ENCODE measurements at regions not wholly inside any gene's neighbourhood (a gene's known extent, or its start where the extent isn't known, plus 50 kb on each side); places are given as distances from the start of the nearest gene placed in this dataset.

DNA sequence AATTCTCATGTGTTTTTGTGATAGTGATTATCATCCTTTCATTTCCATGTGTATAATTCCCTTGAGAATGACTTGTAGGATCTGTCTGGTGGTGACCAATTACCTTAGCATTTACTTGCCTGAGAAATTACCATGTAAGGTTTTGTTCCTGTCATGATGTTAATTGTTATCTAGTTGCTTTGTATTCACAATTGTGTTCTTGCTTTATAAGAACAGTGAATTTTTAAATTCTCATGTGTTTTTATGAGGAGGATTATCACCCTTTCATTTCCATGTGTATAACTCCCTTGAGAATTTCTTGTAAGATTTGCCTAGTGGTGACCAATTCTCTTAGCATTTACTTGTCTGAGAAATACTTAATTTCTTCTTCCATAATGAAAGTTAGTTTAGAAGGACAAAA, 758.2 kb upstream of the NDST4 start:
- Histone ChIP-seq H3K14ac (ENCODE audit: low read length in 2 of 2) (no peak overlapping the region), H2BK120ac (ENCODE audit: low read depth, low read length) (no peak overlapping the region), H3K4me3 (ENCODE audit: insufficient read depth in 1 of 2, low read depth in 1 of 2, low read length in 2 of 2) (no peak overlapping the region), H3K79me1 (replicated peaks; ENCODE audit: low read length, poor library complexity, severe bottlenecking) (no peaks in the 10 kb centered on the region), H3K9ac (ENCODE audit: low read length) (no peak overlapping the region), H2AK5ac (ENCODE audit: low read length, severe bottlenecking) (no peak overlapping the region), H3K23ac (ENCODE audit: low read length in 2 of 2) (no peak overlapping the region), H3K27me3 (ENCODE audit: control insufficient read depth in 1 of 2, insufficient read depth in 1 of 2, low read length in 2 of 2) (no peaks in the 10 kb centered on the region), H4K91ac (ENCODE audit: low read length) (no peak overlapping the region), H2BK5ac (ENCODE audit: low read depth, low read length, poor library complexity, severe bottlenecking) (no peak overlapping the region), H3K4me1 (ENCODE audit: control insufficient read depth, insufficient read depth, low read depth, low read length) (no peaks in the 10 kb centered on the region), H3K4ac (ENCODE audit: low read depth in 1 of 2, low read length in 2 of 2) (no peak overlapping the region), H3K4me2 (ENCODE audit: low read length, poor library complexity, severe bottlenecking) (no peak overlapping the region), H3K9me3 (ENCODE audit: control insufficient read depth, low read length) (no peaks in the 10 kb centered on the region), H2BK15ac (ENCODE audit: low read depth, poor library complexity, severe bottlenecking) (no peak overlapping the region), H4K8ac (ENCODE audit: low read length) (no peak overlapping the region), H3K36me3 (ENCODE audit: control insufficient read depth in 1 of 2, insufficient read depth in 2 of 2, low read depth in 1 of 2, low read length in 2 of 2) (no peaks in the 10 kb centered on the region), H2AFZ (ENCODE audit: low read depth, low read length) (no peak overlapping the region), H2BK12ac (ENCODE audit: low read length in 2 of 2) (no peak overlapping the region), H3K18ac (ENCODE audit: low read depth in 1 of 2, low read length in 2 of 2) (no peak overlapping the region), H3K27ac (ENCODE audit: low read length, poor library complexity, severe bottlenecking) (no peak overlapping the region)
- DNase-seq, result no peak

DNA sequence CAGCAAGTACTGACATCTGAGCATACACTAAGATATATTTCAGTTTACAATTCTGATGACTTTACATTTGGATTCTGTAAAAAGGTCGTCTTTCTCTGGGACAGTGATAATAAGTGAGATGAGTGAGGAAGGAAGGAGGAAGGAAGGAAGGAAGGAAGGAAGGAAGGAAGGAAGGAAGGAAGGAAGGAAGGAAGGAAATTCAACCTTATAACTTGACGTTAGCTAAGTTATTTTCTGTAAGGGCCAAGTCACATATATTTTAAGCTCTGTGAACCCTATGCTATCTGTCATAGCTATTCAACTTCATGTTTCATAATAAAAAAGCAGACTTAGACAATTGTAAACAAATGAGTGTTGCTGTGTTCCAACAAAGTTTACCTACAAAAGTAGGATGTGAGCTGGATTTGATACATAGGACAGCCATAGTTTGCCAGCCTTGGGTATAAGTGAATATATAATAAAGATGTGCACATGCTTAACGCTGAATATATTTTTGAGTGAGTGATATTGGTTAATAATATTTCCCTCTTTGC, 753.0 kb upstream of the NDST4 start:
- WGBS, result 87% methylated on average over 1 of the region's 3 CpGs
- no peak overlapping the region for H3K4me3 ChIP-seq (ENCODE audit: insufficient read depth in 1 of 2, low read depth in 1 of 2, low read length in 2 of 2)
- no peak overlapping the region for H4K8ac ChIP-seq (ENCODE audit: low read length)

DNA sequence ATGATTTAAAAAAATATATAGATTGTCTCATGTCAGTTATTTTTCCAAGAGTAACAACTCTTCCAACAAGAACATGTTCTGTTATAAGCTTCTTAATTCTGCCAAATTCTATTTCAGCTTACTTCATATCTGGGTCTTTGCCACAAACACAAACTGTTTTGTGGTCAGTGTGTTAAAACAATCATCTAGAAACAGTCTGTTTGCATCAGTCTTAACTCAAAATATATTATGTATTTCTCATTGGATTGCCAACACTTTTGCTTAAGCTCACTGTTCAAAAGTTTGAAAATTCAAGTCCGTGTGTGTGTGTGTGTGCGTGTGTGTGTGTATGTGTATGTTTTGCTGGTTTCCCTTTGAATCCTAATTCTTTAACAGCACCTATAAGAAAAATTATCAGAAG, 752.3 kb upstream of the NDST4 start:
- Histone ChIP-seq H4K8ac (ENCODE audit: low read length) (no peak overlapping the region), H2BK12ac (ENCODE audit: low read length in 2 of 2) (no peak overlapping the region), H3K23ac (ENCODE audit: low read length in 2 of 2) (no peak overlapping the region), H3K4me3 (ENCODE audit: insufficient read depth in 1 of 2, low read depth in 1 of 2, low read length in 2 of 2) (no peak overlapping the region), H3K9me3 (ENCODE audit: control insufficient read depth, low read length) (no peaks in the 10 kb centered on the region), H3K9ac (ENCODE audit: low read length) (no peak overlapping the region), H2AFZ (ENCODE audit: low read depth, low read length) (no peak overlapping the region), H2BK5ac (ENCODE audit: low read depth, low read length, poor library complexity, severe bottlenecking) (peak overlapping the region; percentile 8), H3K4me1 (ENCODE audit: control insufficient read depth, insufficient read depth, low read depth, low read length) (no peaks in the 10 kb centered on the region), H2BK15ac (ENCODE audit: low read depth, poor library complexity, severe bottlenecking) (no peak overlapping the region), H3K27ac (ENCODE audit: low read length, poor library complexity, severe bottlenecking) (no peak overlapping the region), H3K14ac (ENCODE audit: low read length in 2 of 2) (no peak overlapping the region), H3K4me2 (ENCODE audit: low read length, poor library complexity, severe bottlenecking) (no peak overlapping the region), H3K27me3 (ENCODE audit: control insufficient read depth in 1 of 2, insufficient read depth in 1 of 2, low read length in 2 of 2) (no peaks in the 10 kb centered on the region), H4K91ac (ENCODE audit: low read length) (no peak overlapping the region), H2AK5ac (ENCODE audit: low read length, severe bottlenecking) (no peak overlapping the region), H3K4ac (ENCODE audit: low read depth in 1 of 2, low read length in 2 of 2) (no peak overlapping the region), H3K36me3 (ENCODE audit: control insufficient read depth in 1 of 2, insufficient read depth in 2 of 2, low read depth in 1 of 2, low read length in 2 of 2) (no peaks in the 10 kb centered on the region), H3K79me1 (replicated peaks; ENCODE audit: low read length, poor library complexity, severe bottlenecking) (no peaks in the 10 kb centered on the region), H2BK120ac (ENCODE audit: low read depth, low read length) (no peak overlapping the region), H3K18ac (ENCODE audit: low read depth in 1 of 2, low read length in 2 of 2) (no peak overlapping the region)
- DNase-seq, result no peak
- no CpG with 5 or more reads among the region's 2 CpGs for WGBS

More for the DNA sequence above, 753.0 kb upstream of the NDST4 start:
- no peak overlapping the region for H3K23ac ChIP-seq (ENCODE audit: low read length in 2 of 2)
- no peaks in the 10 kb centered on the region for H3K9me3 ChIP-seq (ENCODE audit: control insufficient read depth, low read length)
- no peak overlapping the region for H3K18ac ChIP-seq (ENCODE audit: low read depth in 1 of 2, low read length in 2 of 2)
- H3K4ac ChIP-seq (ENCODE audit: low read depth in 1 of 2, low read length in 2 of 2), result no peak overlapping the region
- H2BK12ac ChIP-seq (ENCODE audit: low read length in 2 of 2), result no peak overlapping the region
- H3K9ac ChIP-seq (ENCODE audit: low read length), result no peak overlapping the region
- no peaks in the 10 kb centered on the region for H3K27me3 ChIP-seq (ENCODE audit: control insufficient read depth in 1 of 2, insufficient read depth in 1 of 2, low read length in 2 of 2)
- no peak overlapping the region for H2BK5ac ChIP-seq (ENCODE audit: low read depth, low read length, poor library complexity, severe bottlenecking)
- H2AK5ac ChIP-seq (ENCODE audit: low read length, severe bottlenecking), result no peak overlapping the region
- no peak overlapping the region for H2AFZ ChIP-seq (ENCODE audit: low read depth, low read length)
- H3K4me2 ChIP-seq (ENCODE audit: low read length, poor library complexity, severe bottlenecking), result no peak overlapping the region
- no peaks in the 10 kb centered on the region for H3K4me1 ChIP-seq (ENCODE audit: control insufficient read depth, insufficient read depth, low read depth, low read length)
- no peak overlapping the region for H3K14ac ChIP-seq (ENCODE audit: low read length in 2 of 2)
- no peak overlapping the region for H3K27ac ChIP-seq (ENCODE audit: low read length, poor library complexity, severe bottlenecking)
- DNase-seq, result no peak
- no peak overlapping the region for H2BK120ac ChIP-seq (ENCODE audit: low read depth, low read length)
- H2BK15ac ChIP-seq (ENCODE audit: low read depth, poor library complexity, severe bottlenecking), result no peak overlapping the region
- H4K91ac ChIP-seq (ENCODE audit: low read length), result no peak overlapping the region
- no peaks in the 10 kb centered on the region for H3K36me3 ChIP-seq (ENCODE audit: control insufficient read depth in 1 of 2, insufficient read depth in 2 of 2, low read depth in 1 of 2, low read length in 2 of 2)
- no peaks in the 10 kb centered on the region for H3K79me1 ChIP-seq (replicated peaks; ENCODE audit: low read length, poor library complexity, severe bottlenecking)

DNA sequence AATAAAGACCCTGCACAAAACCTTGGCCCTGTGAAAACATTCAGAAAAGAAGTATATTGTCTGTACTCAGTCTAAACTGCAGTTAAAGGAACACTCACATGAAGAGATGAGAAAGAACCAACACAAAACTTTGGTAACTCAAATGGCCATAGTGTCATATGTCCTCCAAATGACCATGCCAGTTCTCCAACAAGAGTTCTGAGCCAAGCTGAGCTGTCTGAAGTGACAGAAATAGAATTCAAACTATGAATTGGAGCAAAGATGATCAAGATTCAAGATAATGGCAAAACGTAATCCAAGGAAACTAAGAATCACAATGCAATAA, 739.3 kb upstream of the NDST4 start:
- H2BK12ac ChIP-seq (ENCODE audit: low read length in 2 of 2), result no peak overlapping the region
- no peak overlapping the region for H3K23ac ChIP-seq (ENCODE audit: low read length in 2 of 2)
- H2BK5ac ChIP-seq (ENCODE audit: low read depth, low read length, poor library complexity, severe bottlenecking), result no peak overlapping the region
- H3K79me1 ChIP-seq (replicated peaks; ENCODE audit: low read length, poor library complexity, severe bottlenecking), result no peaks in the 10 kb centered on the region
- H3K27me3 ChIP-seq (ENCODE audit: control insufficient read depth in 1 of 2, insufficient read depth in 1 of 2, low read length in 2 of 2), result no peaks in the 10 kb centered on the region
- no peak overlapping the region for H4K8ac ChIP-seq (ENCODE audit: low read length)
- no peak for DNase-seq
- no peak overlapping the region for H3K9ac ChIP-seq (ENCODE audit: low read length)
- H2BK120ac ChIP-seq (ENCODE audit: low read depth, low read length), result no peak overlapping the region
- no peak overlapping the region for H3K27ac ChIP-seq (ENCODE audit: low read length, poor library complexity, severe bottlenecking)
- H3K36me3 ChIP-seq (ENCODE audit: control insufficient read depth in 1 of 2, insufficient read depth in 2 of 2, low read depth in 1 of 2, low read length in 2 of 2), result no peaks in the 10 kb centered on the region
- no peak overlapping the region for H3K14ac ChIP-seq (ENCODE audit: low read length in 2 of 2)
- peaks cover 2% of the 10 kb centered on the region for H3K4me1 ChIP-seq (ENCODE audit: control insufficient read depth, insufficient read depth, low read depth, low read length)
- H2AFZ ChIP-seq (ENCODE audit: low read depth, low read length), result no peak overlapping the region
- H3K18ac ChIP-seq (ENCODE audit: low read depth in 1 of 2, low read length in 2 of 2), result no peak overlapping the region
- no peak overlapping the region for H3K4ac ChIP-seq (ENCODE audit: low read depth in 1 of 2, low read length in 2 of 2)
- no peak overlapping the region for H2AK5ac ChIP-seq (ENCODE audit: low read length, severe bottlenecking)
- no CpG with 5 or more reads among the region's 1 CpG for WGBS
- no peak overlapping the region for H4K91ac ChIP-seq (ENCODE audit: low read length)
- H2BK15ac ChIP-seq (ENCODE audit: low read depth, poor library complexity, severe bottlenecking), result no peak overlapping the region
- no peak overlapping the region for H3K4me2 ChIP-seq (ENCODE audit: low read length, poor library complexity, severe bottlenecking)
- H3K4me3 ChIP-seq (ENCODE audit: insufficient read depth in 1 of 2, low read depth in 1 of 2, low read length in 2 of 2), result no peak overlapping the region
- H3K9me3 ChIP-seq (ENCODE audit: control insufficient read depth, low read length), result no peaks in the 10 kb centered on the region
